ENCODE measurements at regions not wholly inside any gene's neighbourhood (a gene's known extent, or its start where the extent isn't known, plus 50 kb on each side); places are given as distances from the start of the nearest gene placed in this dataset.
"Not testable (repeated sequence)": the region's sequence is repeated elsewhere in the genome, so short reads cannot be mapped to it uniquely, and the experiment has no call there.

DNA sequence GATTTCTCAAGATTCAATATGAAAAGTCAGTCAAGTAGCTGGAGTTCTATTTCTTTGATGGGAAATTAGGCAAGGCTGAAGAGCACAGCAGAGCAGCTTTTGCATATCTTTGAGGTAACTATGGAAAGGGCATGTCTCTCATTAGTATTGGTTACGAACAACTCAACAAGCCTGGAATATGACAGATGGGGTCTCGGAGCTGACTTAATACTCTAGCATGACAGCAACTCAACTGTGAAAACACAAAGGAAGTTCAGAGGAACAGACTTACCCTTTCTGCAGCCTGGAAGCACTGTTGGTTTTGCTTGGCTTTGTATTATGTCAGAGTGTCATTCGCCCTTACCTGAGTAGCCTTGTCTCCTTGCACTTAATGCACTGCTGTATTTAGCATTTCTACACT is 79.9 kb upstream of the AADAT start:
- no peaks in the 10 kb centered on the region for H3K4me1 ChIP-seq (ENCODE audit: insufficient read depth, low read length)

DNA sequence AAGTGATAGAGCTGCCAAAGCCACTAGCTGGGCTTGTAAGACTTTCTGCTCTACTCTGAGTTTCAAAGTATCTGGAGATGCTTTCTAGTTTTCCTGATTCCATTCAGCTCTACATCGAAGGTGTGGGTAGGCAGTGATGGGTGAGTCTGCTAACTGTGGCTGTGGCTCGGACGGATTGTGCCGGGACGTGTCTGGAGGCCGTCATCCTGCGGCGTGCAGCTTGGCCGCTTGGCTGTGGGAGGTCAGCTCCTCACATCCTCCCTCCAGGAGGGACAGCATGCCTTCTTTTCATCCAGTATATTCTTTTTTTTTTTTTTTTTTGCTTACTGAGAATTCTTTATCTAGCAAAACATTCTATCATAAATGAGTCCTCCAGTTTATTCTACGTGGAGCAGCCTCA is 77.9 kb upstream of the AADAT start:
- no peak for DNase-seq (ENCODE audit: insufficient read length, low spot score, missing footprints)
- no peaks in the 10 kb centered on the region for H3K4me1 ChIP-seq (ENCODE audit: insufficient read depth, low read length)
- no peaks in the 10 kb centered on the region for H3K9me3 ChIP-seq (ENCODE audit: low read depth, low read length)
- TF ChIP-seq, protein P1, sequence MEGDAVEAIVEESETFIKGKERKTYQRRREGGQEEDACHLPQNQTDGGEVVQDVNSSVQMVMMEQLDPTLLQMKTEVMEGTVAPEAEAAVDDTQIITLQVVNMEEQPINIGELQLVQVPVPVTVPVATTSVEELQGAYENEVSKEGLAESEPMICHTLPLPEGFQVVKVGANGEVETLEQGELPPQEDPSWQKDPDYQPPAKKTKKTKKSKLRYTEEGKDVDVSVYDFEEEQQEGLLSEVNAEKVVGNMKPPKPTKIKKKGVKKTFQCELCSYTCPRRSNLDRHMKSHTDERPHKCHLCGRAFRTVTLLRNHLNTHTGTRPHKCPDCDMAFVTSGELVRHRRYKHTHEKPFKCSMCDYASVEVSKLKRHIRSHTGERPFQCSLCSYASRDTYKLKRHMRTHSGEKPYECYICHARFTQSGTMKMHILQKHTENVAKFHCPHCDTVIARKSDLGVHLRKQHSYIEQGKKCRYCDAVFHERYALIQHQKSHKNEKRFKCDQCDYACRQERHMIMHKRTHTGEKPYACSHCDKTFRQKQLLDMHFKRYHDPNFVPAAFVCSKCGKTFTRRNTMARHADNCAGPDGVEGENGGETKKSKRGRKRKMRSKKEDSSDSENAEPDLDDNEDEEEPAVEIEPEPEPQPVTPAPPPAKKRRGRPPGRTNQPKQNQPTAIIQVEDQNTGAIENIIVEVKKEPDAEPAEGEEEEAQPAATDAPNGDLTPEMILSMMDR (IDR thresholded peaks at IDR 0.05; ENCODE audit: extremely low read depth, low read depth, low read length), result no peak
- no peaks in the 10 kb centered on the region for H3K27me3 ChIP-seq (ENCODE audit: insufficient read depth, low read length)
- no peaks in the 10 kb centered on the region for H3K79me2 ChIP-seq (ENCODE audit: insufficient read depth, low read length)
- H3K36me3 ChIP-seq (ENCODE audit: insufficient read depth, low read length), result no peaks in the 10 kb centered on the region
- no peak overlapping the region for H3K27ac ChIP-seq (ENCODE audit: low read depth, low read length)
- no peak overlapping the region for H2AFZ ChIP-seq (ENCODE audit: low read length)
- H3K4me2 ChIP-seq (ENCODE audit: insufficient read depth, low read length), result no peak overlapping the region
- H3K4me3 ChIP-seq (ENCODE audit: insufficient read depth, low read length), result no peak overlapping the region
- H4K20me1 ChIP-seq (ENCODE audit: insufficient read depth, low read length), result no peaks in the 10 kb centered on the region

More for the DNA sequence above, 79.9 kb upstream of the AADAT start:
- no peak overlapping the region for H3K4me3 ChIP-seq (ENCODE audit: insufficient read depth, low read length)
- DNase-seq (ENCODE audit: insufficient read length, low spot score, missing footprints), result no peak
- no peaks in the 10 kb centered on the region for H3K36me3 ChIP-seq (ENCODE audit: insufficient read depth, low read length)
- TF ChIP-seq, protein P1 (IDR thresholded peaks at IDR 0.05; ENCODE audit: extremely low read depth, low read depth, low read length), result no peak
- no peak overlapping the region for H3K27ac ChIP-seq (ENCODE audit: low read depth, low read length)
- no peak overlapping the region for H2AFZ ChIP-seq (ENCODE audit: low read length)
- no peaks in the 10 kb centered on the region for H3K79me2 ChIP-seq (ENCODE audit: insufficient read depth, low read length)
- no peaks in the 10 kb centered on the region for H3K9me3 ChIP-seq (ENCODE audit: low read depth, low read length)
- H3K4me2 ChIP-seq (ENCODE audit: insufficient read depth, low read length), result no peak overlapping the region
- H3K27me3 ChIP-seq (ENCODE audit: insufficient read depth, low read length), result no peaks in the 10 kb centered on the region
- no peaks in the 10 kb centered on the region for H4K20me1 ChIP-seq (ENCODE audit: insufficient read depth, low read length)

DNA sequence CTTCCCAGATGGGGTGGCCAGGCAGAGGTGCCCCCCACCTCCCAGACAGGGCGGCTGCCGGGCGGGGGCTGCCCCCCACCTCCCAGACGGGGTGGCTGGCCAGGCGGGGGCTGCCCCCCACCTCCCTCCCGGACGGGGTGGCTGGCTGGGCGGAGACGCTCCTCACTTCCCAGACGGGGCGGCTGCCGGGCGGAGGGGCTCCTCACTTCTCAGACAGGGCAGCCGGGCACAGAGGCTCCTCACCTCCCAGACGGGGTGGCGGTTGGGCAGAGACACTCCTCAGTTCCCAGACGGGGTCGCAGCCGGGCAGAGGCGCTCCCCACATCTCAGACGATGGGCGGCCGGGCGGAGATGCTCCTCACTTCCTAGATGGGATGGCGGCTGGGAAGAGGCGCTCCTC is 76.4 kb upstream of the AADAT start:
- not testable (repeated sequence) for H3K4me1 ChIP-seq (ENCODE audit: insufficient read depth, low read length); H3K27me3 ChIP-seq (ENCODE audit: insufficient read depth, low read length); H3K36me3 ChIP-seq (ENCODE audit: insufficient read depth, low read length); H4K20me1 ChIP-seq (ENCODE audit: insufficient read depth, low read length); DNase-seq (ENCODE audit: insufficient read length, low spot score, missing footprints); H2AFZ ChIP-seq (ENCODE audit: low read length); H3K79me2 ChIP-seq (ENCODE audit: insufficient read depth, low read length); H3K27ac ChIP-seq (ENCODE audit: low read depth, low read length); H3K4me3 ChIP-seq (ENCODE audit: insufficient read depth, low read length); H3K4me2 ChIP-seq (ENCODE audit: insufficient read depth, low read length); H3K9me3 ChIP-seq (ENCODE audit: low read depth, low read length)

- H3K27me3 ChIP-seq (ENCODE audit: insufficient read depth, low read length), result no peaks in the 10 kb centered on the region
- no peak overlapping the region for H3K27ac ChIP-seq (ENCODE audit: low read depth, low read length)
- H4K20me1 ChIP-seq (ENCODE audit: insufficient read depth, low read length), result no peaks in the 10 kb centered on the region
- TF ChIP-seq, protein P1 (IDR thresholded peaks at IDR 0.05; ENCODE audit: extremely low read depth, low read depth, low read length), result no peak
- H3K9me3 ChIP-seq (ENCODE audit: low read depth, low read length), result no peaks in the 10 kb centered on the region
- no peak for DNase-seq (ENCODE audit: insufficient read length, low spot score, missing footprints)
- no peaks in the 10 kb centered on the region for H3K79me2 ChIP-seq (ENCODE audit: insufficient read depth, low read length)
- H3K4me1 ChIP-seq (ENCODE audit: insufficient read depth, low read length), result no peaks in the 10 kb centered on the region
- H3K4me3 ChIP-seq (ENCODE audit: insufficient read depth, low read length), result no peak overlapping the region
- H3K4me2 ChIP-seq (ENCODE audit: insufficient read depth, low read length), result no peak overlapping the region
- H3K36me3 ChIP-seq (ENCODE audit: insufficient read depth, low read length), result no peaks in the 10 kb centered on the region
- no peak overlapping the region for H2AFZ ChIP-seq (ENCODE audit: low read length)
Measured at GRCh38 chr4:170162416-170162815, 72.7 kb upstream of the AADAT start.

Data from osteoblast (primary cell).